BJ (cell line): ENCODE measurements at regions not wholly inside any gene's neighbourhood (a gene's known extent, or its start where the extent isn't known, plus 50 kb on each side); places are given as distances from the start of the nearest gene placed in this dataset.

Experiments used
- CTCF ChIA-PET: fragments of 350-600 bp; formaldehyde crosslinking; extraction: SDS; loops from one replicate; lab custom pipeline; 2021; ENCODE audit warnings: antibody characterized with exemption, inconsistent platforms; lab: Yijun Ruan, JAX
- POLR2A ChIA-PET: fragments of 300-600 bp; sonication (Branson Sonifier 250); formaldehyde crosslinking; extraction: SDS; loops from one replicate; lab custom pipeline; 2021; ENCODE audit warnings: antibody characterized with exemption; lab: Charles Lee
- DNase-seq: peaks from one replicate; pipeline ENCODE4 v3.0.0-alpha.2; 2011; ENCODE audit warnings: low read depth
- H3K27me3 ChIP-seq: 2 replicates; pipeline ENCODE4 v1.6.0; 2011; ENCODE audit warnings: low read length; ENCODE audit not compliant: control insufficient read depth, insufficient read depth
- H3K36me3 ChIP-seq: 2 replicates; pipeline ENCODE4 v1.5.1; 2011; ENCODE audit warnings: low read length; ENCODE audit not compliant: control insufficient read depth, insufficient read depth
- H3K4me3 ChIP-seq: 2 replicates; pipeline ENCODE4 v1.5.1; 2011; ENCODE audit warnings: low read depth, mild to moderate bottlenecking, control low read depth, low read length
- TF ChIP-seq, protein P1 (sequence below): IDR thresholded peaks from 2 replicates; pipeline ENCODE4 v1.5.1; 2011; ENCODE audit warnings: low read depth, mild to moderate bottlenecking, control low read depth, inconsistent platforms, low read length, moderate library complexity; ENCODE audit not compliant: insufficient read depth

DNA sequence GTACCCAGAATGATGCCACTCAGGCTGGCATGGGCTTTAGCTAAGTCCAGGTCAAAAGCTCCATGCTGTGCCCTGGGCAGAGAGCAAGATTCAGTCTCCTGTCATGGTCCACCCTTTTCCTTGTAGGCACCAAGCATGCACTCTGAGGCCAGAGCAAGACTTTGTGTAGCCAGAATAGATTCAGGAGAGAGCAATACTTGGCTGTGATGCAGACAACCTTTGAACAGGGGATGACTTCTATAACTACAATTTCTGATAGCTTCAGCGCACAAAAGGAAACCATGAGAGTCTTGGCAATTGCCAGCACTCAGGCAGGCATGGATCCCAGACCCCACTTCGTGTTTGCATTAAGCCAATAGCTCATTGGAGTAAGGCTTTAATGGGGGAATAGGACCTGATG lies 510.6 kb downstream of the RAB28 start:
- POLR2A ChIA-PET = no interaction called here
- Histone ChIP-seq H3K36me3 (no peaks in the 10 kb centered on the region), H3K4me3 (no peak overlapping the region), H3K27me3 (no peaks in the 10 kb centered on the region)
- CTCF ChIA-PET = no interaction called here
- TF ChIP-seq, protein P1, sequence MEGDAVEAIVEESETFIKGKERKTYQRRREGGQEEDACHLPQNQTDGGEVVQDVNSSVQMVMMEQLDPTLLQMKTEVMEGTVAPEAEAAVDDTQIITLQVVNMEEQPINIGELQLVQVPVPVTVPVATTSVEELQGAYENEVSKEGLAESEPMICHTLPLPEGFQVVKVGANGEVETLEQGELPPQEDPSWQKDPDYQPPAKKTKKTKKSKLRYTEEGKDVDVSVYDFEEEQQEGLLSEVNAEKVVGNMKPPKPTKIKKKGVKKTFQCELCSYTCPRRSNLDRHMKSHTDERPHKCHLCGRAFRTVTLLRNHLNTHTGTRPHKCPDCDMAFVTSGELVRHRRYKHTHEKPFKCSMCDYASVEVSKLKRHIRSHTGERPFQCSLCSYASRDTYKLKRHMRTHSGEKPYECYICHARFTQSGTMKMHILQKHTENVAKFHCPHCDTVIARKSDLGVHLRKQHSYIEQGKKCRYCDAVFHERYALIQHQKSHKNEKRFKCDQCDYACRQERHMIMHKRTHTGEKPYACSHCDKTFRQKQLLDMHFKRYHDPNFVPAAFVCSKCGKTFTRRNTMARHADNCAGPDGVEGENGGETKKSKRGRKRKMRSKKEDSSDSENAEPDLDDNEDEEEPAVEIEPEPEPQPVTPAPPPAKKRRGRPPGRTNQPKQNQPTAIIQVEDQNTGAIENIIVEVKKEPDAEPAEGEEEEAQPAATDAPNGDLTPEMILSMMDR = no peak
- DNase-seq = no peak

DNA sequence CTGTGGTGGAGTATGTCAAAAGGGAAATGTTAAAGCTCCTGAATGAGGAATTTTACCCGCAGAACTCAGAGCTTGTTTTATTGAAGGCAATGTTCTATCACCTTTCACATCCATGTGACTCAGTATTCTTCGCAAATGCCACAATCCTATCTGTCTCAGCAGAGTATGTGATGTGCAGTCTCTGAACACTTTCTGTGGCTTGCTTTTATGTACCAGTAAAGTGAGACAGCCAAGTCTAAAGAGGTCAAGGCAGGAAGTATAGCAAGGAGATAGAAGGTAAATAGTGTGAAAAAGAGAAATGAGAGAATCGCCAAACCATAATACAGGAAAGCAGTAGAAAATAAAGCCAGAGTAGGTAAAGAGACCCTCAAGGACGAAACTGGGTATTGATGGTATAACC lies 515.8 kb downstream of the RAB28 start:
- Histone ChIP-seq H3K4me3 (no peak overlapping the region), H3K36me3 (no peaks in the 10 kb centered on the region), H3K27me3 (no peaks in the 10 kb centered on the region)
- no peak for DNase-seq
- ChIA-PET POLR2A (no interaction called here), CTCF (no interaction called here)
- TF ChIP-seq, protein P1 = no peak

GRCh38 chr4:12966726-12967125 lies 517.4 kb downstream of the RAB28 start:
- Histone ChIP-seq H3K27me3 (no peaks in the 10 kb centered on the region), H3K36me3 (no peaks in the 10 kb centered on the region), H3K4me3 (no peak overlapping the region)
- ChIA-PET POLR2A (no interaction called here), CTCF (no interaction called here)
- TF ChIP-seq, protein P1 = no peak
- no peak for DNase-seq

DNA sequence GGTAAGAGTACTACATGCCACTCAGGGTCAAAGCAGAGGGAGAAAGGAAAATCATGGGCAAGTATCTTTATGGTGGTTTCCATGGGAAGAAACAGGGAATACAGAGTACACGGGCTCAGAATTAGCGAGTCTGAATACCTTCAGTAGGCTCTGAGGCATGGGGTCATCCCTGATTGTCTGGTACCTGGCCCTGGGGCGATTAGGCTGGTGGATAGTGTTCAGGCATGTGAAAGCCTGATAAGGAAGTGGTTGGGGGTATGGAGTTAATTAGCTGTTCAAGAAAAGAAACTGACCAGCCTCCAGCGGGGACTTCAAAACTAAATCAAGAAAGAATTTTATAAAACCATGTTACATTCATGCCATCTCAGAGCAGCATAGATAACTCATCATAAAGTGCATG lies 518.8 kb downstream of the RAB28 start:
- no peaks in the 10 kb centered on the region for H3K36me3 ChIP-seq
- no peak for DNase-seq
- H3K4me3 ChIP-seq = no peak overlapping the region
- ChIA-PET CTCF (no interaction called here), POLR2A (no interaction called here)
- TF ChIP-seq, protein P1 = no peak
- no peaks in the 10 kb centered on the region for H3K27me3 ChIP-seq

GRCh38 chr4:12963912-12964311 lies 520.2 kb downstream of the RAB28 start:
- Histone ChIP-seq H3K4me3 (no peak overlapping the region), H3K27me3 (no peaks in the 10 kb centered on the region), H3K36me3 (no peaks in the 10 kb centered on the region)
- TF ChIP-seq, protein P1 = no peak
- ChIA-PET POLR2A (no interaction called here), CTCF (no interaction called here)
- no peak for DNase-seq
